Endothelial cell of hepatic sinusoid (primary cell): ENCODE measurements at regions not wholly inside any gene's neighbourhood (a gene's known extent, or its start where the extent isn't known, plus 50 kb on each side); places are given as distances from the start of the nearest gene placed in this dataset.
"Not testable (repeated sequence)": the region's sequence is repeated elsewhere in the genome, so short reads cannot be mapped to it uniquely, and the experiment has no call there.

Experiments
- in situ Hi-C: cut with HindIII; loops from 2 replicates; pipeline ENCODE4 v1.10.0; 2017; ENCODE audit warnings: low sequenced_read_pairs

- in situ Hi-C loops, result no loop called here
Measured at GRCh38 chr5:91754990-91755389, 371.9 kb upstream of the ARRDC3 start.

GRCh38 chr5:91744470-91744869 is 361.4 kb upstream of the ARRDC3 start:
- in situ Hi-C loops, result not testable (repeated sequence)

- in situ Hi-C loops, result no loop called here
Measured at GRCh38 chr5:91742550-91742949, 359.4 kb upstream of the ARRDC3 start.

DNA sequence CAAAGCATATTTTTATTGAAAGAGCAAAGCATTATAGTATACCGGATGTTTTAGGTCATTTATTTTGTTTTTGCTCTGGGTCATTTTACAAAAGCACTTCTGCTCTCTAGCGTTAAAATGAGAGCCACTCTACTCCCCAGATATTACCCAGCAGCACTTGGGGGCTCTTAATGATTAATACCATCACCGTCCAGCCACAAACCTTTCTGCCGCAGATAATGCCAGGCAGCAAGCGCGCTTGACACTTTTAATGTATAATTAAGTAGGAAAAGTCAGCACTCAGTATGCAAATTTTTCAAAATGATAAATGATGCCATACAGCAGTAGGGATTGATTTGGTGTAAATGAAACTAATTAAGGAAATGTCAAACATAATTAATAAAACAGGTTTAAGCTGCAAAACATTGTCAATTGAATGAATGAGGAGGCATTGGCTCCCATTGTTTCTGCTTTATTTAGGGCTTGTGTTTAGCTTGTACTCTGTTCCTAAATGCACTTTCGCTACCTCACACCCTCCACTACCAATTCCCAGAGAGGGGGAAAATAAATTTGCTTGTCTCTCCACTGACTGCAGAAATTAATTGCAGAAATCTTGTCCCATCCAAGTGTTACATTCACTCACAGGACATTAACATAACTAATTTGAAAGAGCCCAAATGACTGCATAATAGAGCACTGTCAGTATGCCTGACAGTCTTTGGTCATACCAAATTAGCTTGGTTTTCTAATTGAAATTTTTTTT is 358.8 kb upstream of the ARRDC3 start:
- in situ Hi-C loops, result no loop called here

- in situ Hi-C loops, result no loop called here
Measured at GRCh38 chr5:91730026-91730425, 346.9 kb upstream of the ARRDC3 start.

DNA sequence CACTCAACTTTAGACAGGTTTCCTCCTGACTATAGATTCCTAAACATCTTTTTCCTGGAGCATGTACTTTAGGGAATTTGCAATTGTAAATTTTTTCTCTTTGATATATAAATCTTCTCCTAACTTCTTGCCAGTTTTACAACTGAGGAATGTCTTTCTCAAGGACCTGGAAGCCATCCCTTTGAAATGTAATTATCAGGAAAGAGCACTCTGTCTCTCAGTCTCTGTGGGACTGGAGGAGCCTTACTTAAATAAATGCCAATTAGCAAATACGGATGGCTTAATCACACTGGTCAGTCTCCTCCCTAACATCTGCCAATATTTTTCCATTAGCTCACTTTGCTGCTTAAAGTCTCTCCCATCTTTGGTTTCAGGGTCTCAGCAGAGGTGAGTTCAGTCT is 344.3 kb upstream of the ARRDC3 start:
- in situ Hi-C loops, result no loop called here

DNA sequence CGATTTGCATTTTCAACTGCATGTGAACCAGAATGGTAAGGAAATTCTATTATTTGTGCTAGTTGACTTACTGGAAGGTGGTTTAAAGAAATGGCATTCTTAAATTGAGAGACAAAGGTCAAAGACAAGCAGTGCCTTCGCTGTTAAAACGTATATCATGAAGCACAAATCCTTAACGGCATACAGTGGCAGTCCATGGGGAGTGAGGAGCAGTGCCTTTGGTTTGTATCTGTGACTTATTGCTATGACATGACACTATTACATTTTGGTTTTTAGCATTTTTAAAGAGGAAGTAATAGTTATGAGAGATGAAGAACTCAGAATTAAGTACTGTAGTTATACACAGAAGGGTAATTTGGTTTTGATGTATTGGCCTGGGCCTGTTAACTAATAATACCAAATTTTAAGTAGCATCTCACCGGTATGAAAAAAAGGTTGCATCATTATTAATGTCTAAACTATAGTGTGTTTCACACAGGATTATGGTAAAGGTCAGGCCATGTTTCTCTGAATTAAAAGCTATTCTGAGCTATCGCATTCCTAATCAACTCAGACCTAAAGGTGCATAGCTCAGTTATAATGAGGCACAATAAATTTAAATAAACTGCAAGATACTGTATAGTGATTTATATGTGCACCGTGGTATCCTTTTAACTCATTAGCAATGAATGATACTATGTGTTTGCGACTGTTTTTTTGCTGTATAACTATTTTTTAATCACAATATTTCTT is 339.8 kb upstream of the ARRDC3 start:
- in situ Hi-C loops, result no loop called here

DNA sequence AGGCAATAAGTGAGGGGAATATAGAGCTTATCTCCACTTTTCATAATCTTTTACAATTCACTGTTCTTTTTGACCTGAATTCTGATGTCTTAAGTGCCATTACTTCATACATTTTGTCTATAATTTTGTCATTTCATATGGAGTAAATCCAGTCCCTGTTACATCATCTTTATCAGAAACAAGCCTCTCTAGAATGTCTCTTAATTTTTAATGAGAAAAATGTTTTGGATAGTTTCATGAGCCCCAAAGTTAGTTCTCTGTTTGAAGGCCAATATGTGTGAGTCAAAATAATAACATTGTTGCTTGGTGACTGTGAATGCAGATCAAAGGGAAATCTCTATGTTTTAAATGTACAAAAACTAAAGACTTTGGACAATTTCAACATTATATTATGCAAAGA is 329.6 kb upstream of the ARRDC3 start:
- in situ Hi-C loops, result no loop called here

DNA sequence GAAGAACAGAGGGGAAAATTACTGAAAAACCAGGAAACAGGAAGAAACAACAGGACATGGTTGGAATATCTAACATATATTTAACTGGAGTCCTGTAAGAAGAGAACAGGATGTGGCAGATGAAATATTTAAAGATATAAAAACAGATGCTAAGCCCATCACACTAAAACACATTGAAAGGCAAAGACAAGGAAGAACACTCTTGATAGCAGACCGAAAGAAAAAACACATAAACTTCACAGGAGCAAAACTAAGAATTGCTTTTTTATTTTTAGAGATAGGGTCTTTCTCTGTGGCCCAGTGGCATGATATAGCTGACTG is 324.4 kb upstream of the ARRDC3 start:
- in situ Hi-C loops, result no loop called here

GRCh38 chr5:91706785-91707520 is 323.8 kb upstream of the ARRDC3 start:
- in situ Hi-C loops, result no loop called here

DNA sequence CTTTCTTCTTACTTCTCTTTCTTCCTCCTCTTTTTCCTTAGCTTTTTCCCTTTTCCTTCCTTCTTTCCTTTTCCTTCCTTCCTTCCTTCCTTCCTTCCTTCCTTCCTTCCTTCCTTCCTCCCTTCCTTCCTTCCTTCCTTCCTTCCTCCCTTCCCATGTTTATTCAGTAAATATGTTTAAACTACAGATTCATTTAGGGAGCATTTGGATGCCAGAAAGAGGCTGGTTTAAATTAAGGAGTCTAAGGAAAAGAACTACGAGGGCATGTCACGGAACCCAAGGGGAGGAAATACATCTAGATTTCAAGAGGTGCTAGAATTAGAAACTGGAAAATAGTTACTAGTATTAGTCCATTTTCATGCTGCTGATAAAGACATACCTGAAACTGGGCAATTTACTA is 320.0 kb upstream of the ARRDC3 start:
- in situ Hi-C loops, result no loop called here

GRCh38 chr5:91699429-91699828 is 316.3 kb upstream of the ARRDC3 start:
- in situ Hi-C loops, result no loop called here

GRCh38 chr5:91691592-91691991 is 308.5 kb upstream of the ARRDC3 start:
- in situ Hi-C loops, result no loop called here

- in situ Hi-C loops, result no loop called here
Measured at GRCh38 chr5:91690921-91691320, 307.8 kb upstream of the ARRDC3 start.

GRCh38 chr5:91687430-91687829 is 304.3 kb upstream of the ARRDC3 start:
- in situ Hi-C loops, result no loop called here

- in situ Hi-C loops, result no loop called here
Measured at GRCh38 chr5:91684625-91685024, 301.5 kb upstream of the ARRDC3 start.

GRCh38 chr5:91670563-91670962 is 287.4 kb upstream of the ARRDC3 start:
- in situ Hi-C loops, result no loop called here

DNA sequence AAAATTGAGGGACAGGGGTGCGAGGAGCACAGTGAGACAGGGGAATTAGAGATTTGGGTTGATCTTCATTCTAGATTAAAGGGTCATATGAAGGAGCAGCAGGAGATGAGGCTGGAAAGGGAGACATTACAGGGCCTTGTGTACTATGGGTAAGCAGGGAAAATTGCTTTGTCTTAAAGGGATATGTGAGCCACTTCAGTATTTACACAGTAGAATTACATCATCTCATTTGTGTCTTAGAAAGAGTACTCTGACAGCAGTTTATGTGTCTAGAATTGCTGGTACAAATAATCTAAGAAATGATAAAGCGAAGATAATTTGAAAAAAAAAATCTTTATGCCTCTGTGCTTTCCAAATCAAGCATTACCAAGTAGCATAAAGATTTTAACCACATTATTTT is 287.0 kb upstream of the ARRDC3 start:
- in situ Hi-C loops, result no loop called here

DNA sequence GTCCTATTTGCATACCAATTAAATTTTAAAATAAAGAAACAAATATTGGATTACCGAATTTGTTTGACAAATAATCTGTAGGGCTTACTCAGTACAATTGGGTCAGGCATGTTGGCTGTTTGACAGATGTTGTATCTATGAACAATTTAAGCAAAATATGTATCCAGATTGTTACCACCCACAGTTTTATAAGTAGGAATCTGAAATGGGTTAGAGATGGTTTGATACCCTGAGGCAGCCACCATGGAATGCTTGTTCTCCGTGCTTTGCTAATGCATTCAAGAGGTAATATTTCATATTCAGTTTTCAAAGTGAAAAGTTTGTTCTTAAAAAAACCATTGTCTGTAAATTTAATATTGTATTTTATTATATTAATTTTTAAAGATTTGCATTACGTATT is 285.1 kb upstream of the ARRDC3 start:
- in situ Hi-C loops, result no loop called here

GRCh38 chr5:91652678-91653077 is 269.6 kb upstream of the ARRDC3 start:
- in situ Hi-C loops, result no loop called here

- in situ Hi-C loops, result no loop called here
Measured at GRCh38 chr5:91651704-91652103, 268.6 kb upstream of the ARRDC3 start.

DNA sequence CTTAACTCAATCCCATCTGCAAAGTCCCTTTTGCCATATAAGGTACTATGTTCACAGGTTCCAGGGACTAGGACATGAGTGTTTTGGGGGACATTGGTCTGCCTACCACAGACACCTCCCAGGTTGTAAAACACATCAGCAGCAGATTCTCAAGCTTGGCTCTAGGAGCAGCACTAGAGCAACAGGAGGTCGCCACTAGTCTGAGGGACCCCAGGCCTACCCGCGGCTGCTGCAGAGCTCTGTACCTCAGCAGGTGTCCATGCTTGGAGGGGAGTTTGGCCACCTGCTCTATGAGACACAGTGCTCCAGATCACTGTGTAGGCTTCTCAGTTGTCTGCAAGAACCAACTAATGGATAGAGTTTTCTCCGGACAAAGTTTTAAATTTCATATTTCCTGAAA is 262.2 kb upstream of the ARRDC3 start:
- in situ Hi-C loops, result no loop called here
